ENCODE measurements at regions not wholly inside any gene's neighbourhood (a gene's known extent, or its start where the extent isn't known, plus 50 kb on each side); places are given as distances from the start of the nearest gene placed in this dataset.

- DNase-seq (ENCODE audit: insufficient read length, low spot score): no peak
- no peak for FAIRE-seq
Observed at GRCh38 chr1:87165177-87165576, 163.5 kb upstream of the LMO4 start.

GRCh38 chr1:87167157-87167789 lies 161.4 kb upstream of the LMO4 start:
- DNase-seq (ENCODE audit: insufficient read length, low spot score): no peak

DNA sequence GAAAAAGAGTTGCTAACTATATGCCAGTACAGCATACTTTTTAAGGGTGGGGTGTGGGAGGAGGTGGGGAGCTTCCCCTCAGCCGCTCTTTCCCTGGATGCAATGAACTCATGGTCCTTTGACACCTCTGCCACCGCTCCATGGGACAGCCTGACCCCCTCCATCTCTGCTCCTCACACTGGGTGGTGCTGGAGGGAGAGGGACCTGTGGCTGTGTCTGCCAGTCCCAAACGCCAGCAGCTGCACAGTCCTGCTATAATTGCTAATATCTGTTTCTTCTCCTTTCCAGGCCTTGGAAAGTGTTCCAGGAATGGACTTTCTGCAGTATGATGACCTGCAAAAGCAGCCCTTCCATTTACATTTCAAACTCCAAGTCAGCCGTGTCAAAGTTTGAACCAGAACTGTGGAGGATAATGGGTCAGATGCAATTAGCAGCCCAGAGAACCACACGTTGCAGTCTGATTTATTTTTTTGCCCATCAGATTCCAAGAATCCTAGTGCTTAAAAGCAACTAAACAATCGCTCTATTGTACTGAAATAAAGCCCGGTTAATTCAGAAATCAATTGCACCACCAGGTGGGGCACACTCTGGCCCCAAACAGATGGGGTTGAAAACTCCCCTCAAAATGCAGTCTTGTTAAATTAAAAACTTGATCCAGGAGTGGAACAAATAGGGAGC lies 160.7 kb upstream of the LMO4 start:
- no peak for FAIRE-seq
- no peak for DNase-seq (ENCODE audit: insufficient read length, low spot score)

More at GRCh38 chr1:87167157-87167789, 161.4 kb upstream of the LMO4 start:
- no peak for FAIRE-seq

DNA sequence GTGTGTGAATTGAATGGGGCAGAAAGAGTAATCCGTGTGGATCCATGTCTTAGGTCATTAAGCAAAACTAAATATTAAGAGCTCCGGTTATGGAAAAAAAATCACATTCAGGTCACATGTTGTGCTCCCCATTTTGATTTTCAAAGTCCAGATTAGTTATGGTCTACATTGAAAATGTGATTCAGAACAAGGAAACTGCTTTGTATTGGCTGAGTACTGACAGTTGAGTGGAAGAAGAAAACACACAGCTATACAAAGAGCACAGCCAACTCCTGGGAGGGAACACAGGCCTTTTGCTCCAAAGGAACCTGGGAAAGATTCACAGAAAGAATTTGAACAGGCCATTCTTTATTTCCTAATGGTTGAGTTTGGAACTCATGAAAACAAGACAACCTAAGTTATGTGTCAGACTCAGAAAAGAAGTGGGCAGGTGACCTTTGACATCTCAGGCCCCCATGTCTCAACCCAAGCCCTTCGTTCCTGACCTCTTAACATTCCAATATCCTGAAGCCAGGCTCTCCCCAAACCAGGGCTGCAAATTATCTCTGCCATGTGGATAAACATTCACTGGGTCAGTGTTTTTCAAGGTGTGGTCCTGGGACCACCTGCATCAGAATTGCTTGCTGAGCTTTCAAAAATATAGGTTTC lies 159.3 kb upstream of the LMO4 start:
- DNase-seq (ENCODE audit: insufficient read length, low spot score) (no peak), FAIRE-seq (no peak)

- no peak for FAIRE-seq
- no peak for DNase-seq (ENCODE audit: insufficient read length, low spot score)
Observed at GRCh38 chr1:87170157-87170556, 158.5 kb upstream of the LMO4 start.

DNA sequence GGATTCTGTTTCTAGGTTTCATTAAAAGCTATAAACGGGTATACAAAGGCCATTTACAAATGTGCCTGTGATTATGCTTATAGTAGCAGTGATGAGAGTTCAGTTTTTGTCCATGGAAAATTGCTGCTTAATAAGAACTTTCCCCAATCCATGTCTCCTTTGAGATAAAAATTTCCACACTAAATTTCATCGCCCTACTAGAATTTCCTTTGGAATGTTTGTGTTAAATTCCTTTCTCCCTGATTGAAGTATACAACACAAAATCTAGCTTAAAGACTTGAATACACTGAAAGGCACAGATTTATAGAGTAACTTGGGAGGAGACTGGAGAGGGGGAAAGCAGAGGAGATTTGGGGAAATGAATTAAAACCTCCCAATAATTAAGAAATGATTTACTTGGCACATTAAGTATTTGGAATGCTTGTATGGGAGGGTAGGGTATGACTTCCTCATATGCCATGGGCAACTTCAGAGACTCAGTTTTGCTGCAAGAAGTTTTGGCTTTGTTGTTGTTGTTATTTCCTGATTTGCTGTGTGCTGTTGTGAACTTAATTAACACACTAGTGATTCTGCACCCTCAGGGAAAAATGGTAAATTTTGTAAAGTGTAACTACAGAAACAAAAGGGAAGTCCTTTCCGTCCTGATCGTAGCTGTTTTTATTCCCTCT lies 157.6 kb upstream of the LMO4 start:
- FAIRE-seq: no peak
- no peak for DNase-seq (ENCODE audit: insufficient read length, low spot score)

- FAIRE-seq: no peak
- no peak for DNase-seq (ENCODE audit: insufficient read length, low spot score)
Observed at GRCh38 chr1:87173231-87173630, 155.4 kb upstream of the LMO4 start.

GRCh38 chr1:87174724-87175245 lies 153.9 kb upstream of the LMO4 start:
- FAIRE-seq: no peak
- no peak for DNase-seq (ENCODE audit: insufficient read length, low spot score)

DNA sequence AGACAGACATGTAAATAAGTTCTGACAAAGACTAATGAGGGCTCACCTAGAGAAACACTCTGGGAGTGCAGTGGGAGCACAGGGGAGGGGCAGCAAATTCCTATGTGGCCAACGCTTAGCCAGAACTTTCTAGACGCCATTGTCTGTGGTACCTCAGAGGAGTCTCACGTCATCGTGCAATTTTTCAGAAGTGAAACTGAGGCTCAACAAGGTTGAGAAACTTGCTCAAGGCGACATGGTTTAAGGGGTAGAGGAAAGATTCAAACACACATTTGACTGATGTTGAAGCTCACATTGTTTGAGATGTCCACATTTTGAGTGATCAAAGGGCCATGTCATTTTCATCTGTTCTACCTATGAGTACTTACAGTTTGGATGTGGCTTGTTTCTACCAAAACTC lies 152.6 kb upstream of the LMO4 start:
- DNase-seq (ENCODE audit: insufficient read length, low spot score) (no peak), FAIRE-seq (peak; percentile 49)

DNA sequence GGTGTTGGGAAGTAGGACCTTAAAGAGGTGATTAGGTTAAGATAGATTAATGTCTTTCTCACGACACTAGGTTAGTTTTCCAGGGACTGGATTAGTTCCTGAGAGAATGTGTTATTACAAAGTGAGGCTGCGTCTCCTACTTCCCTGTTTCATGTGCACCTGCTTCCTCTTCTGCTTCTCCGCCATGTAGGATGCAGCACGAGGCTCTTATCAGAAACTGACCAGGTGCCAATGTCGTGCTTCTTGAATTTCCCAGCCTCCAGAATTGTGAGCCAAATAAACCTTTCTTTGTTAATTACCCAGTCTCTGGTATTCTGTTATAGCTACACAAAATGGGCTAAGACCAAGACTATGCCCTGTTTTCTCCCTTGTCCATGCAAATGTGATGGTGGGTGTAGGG lies 152.2 kb upstream of the LMO4 start:
- DNase-seq (ENCODE audit: insufficient read length, low spot score) (no peak), FAIRE-seq (no peak)

GRCh38 chr1:87178441-87178840 lies 150.2 kb upstream of the LMO4 start:
- FAIRE-seq (no peak), DNase-seq (ENCODE audit: insufficient read length, low spot score) (no peak)

GRCh38 chr1:87179076-87179810 lies 149.4 kb upstream of the LMO4 start:
- DNase-seq (ENCODE audit: insufficient read length, low spot score) (no peak), FAIRE-seq (no peak)

- no peak for DNase-seq (ENCODE audit: insufficient read length, low spot score)
- no peak for FAIRE-seq
Observed at GRCh38 chr1:87179851-87180519, 148.7 kb upstream of the LMO4 start.

DNA sequence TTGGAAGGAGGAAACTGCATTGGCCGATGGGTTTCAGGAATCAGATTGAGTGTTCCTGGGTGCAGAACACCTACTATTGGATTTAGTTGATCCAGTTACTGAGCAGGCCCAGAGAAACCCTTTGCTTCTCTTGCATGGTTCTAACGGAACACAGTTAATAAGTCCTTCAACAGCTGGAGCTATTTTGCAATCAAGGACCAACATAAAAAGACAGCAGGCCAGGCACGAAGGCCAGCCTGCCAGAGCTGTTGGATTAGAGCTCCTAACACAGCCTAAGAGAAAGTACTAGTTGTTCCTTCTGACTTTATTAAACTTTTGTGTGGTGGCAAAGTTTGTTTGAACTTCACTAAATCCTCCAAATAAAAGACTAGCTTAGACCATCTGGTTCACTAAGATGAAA lies 148.0 kb upstream of the LMO4 start:
- DNase-seq (ENCODE audit: insufficient read length, low spot score): no peak
- no peak for FAIRE-seq

DNA sequence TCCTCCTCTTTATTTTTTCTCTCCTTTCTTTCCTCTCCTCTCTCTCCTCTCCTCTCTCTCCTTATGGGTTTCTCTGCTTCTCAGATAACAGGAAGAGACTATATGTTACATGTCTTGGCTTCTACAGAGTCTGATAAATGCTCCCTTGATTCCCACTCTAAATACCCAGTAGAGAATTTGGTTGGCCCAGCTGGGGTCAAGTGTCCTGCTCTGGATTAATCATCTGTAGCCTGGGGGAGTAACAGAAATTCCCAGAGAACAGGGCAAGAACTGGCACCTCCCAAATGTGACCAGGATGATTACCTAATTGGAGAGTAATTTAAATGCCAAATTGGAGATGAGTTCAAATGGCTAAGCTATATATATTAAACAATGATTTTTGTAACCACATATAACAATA lies 146.1 kb upstream of the LMO4 start:
- no peak for DNase-seq (ENCODE audit: insufficient read length, low spot score)
- FAIRE-seq: no peak

GRCh38 chr1:87185077-87185476 lies 143.6 kb upstream of the LMO4 start:
- DNase-seq (ENCODE audit: insufficient read length, low spot score): no peak

DNA sequence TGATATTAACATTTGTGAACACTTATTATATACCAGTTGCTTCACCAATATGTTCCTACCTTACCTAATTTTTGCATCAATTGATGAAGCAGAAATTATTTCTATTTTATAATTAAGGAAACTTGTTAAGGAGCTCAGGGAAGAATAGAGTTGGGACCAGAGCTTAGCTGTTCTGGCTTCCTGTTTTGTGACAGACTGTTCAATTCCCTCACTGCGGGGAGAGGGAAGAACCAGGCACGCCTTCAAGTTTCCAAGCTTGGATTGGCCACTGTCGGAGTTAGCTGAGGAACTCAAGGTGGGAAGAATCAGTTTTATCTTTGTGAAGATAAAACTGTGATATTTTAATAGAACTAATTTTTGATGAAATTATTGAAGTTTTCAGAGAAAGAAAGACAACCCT lies 142.3 kb upstream of the LMO4 start:
- no peak for FAIRE-seq
- DNase-seq (ENCODE audit: insufficient read length, low spot score): no peak

More at GRCh38 chr1:87185077-87185476, 143.6 kb upstream of the LMO4 start:
- FAIRE-seq: no peak

GRCh38 chr1:87188640-87189039 lies 140.0 kb upstream of the LMO4 start:
- DNase-seq (ENCODE audit: insufficient read length, low spot score): no peak
- no peak for FAIRE-seq

- no peak for FAIRE-seq
- no peak for DNase-seq (ENCODE audit: insufficient read length, low spot score)
Observed at GRCh38 chr1:87190402-87190801, 138.3 kb upstream of the LMO4 start.

DNA sequence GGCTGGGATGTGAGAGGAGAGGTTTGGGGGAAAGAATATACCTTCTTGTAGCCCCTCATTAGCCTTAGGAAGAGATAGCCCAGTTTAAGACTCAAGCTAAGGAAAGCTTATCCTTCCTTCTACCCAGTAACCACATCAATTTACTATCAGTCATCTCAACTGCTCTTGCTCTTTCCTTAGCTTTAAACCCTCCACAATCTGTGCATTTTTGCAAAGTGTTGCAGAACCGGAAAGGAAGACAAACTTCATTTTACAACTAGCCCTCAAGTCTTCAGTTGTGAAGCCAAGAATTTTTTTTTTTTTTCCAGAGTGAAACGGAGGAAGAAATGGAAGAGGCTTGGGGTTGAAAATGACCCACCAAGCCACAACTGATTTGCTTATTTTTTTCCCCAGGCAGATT lies 137.0 kb upstream of the LMO4 start:
- no peak for FAIRE-seq
- no peak for DNase-seq (ENCODE audit: insufficient read length, low spot score)

All from GM19239 (cell line).